HG02798 (cell line): ENCODE measurements at regions not wholly inside any gene's neighbourhood (a gene's known extent, or its start where the extent isn't known, plus 50 kb on each side); places are given as distances from the start of the nearest gene placed in this dataset.
A peak's percentile ranks its signal among the peaks of the same experiment; 100 is the strongest.

Experiments used
- ATAC-seq: cut with Tn5 transposase; IDR thresholded peaks from one replicate; pipeline ENCODE4 v1.9.1; 2021; ENCODE audit warnings: mild to moderate bottlenecking; ENCODE audit not compliant: unreplicated experiment, poor library complexity

GRCh38 chr18:55095584-55095983 lies 136.3 kb upstream of the CCDC68 start:
- no peak for ATAC-seq

- no peak for ATAC-seq
These were observed 134.5 kb upstream of the CCDC68 start for GRCh38 chr18:55093808-55094207.

DNA sequence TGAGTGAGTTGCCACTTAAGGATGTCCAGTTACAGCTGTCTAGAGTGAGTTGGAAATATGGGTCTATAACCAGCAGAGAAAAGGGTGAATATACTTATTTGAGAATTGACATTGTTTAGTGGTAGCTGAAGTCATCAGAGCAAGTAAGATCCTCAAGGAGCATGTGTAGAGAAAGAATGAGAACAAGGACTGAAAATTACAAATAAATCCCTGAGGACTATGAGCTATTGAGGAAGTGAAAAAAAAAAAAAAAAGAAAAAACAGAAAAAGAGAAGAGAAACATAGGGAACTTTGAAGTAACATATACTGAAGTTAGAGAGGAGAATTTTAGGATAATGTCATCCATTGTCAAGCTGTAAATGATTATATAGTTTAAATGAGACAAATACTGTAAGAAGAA lies 134.0 kb upstream of the CCDC68 start:
- no peak for ATAC-seq

- ATAC-seq = no peak
These were observed 132.9 kb upstream of the CCDC68 start for GRCh38 chr18:55092166-55092565.

DNA sequence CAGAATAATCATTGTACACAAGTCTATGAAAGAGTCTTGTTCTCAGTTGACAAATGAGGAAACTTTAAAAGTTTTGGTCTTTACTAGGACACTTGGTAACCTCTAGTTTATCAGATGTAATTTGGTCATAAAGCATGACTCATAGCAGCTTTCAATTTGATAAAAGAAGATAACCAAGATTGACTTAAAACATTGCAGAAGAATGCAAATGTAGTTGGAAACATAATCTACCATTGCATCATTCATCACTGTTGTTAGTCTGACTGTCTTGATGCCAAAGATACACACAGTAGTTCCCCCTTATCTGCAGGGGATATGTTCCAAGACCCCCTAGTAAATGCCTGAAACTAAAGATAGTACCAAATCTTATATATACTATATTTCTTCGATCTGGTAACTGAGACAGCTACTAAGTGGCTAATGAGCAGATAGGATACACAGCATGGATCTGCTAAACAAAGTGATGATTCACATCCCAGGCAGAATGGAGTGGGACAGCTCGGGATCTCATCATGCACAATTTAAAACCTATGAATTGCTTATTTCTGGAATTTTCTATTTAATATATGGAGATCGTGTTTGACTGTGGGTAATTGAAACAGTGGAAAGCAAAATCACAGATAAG lies 131.4 kb upstream of the CCDC68 start:
- no peak for ATAC-seq

- no peak for ATAC-seq
These were observed 130.3 kb upstream of the CCDC68 start for GRCh38 chr18:55089610-55090009.

DNA sequence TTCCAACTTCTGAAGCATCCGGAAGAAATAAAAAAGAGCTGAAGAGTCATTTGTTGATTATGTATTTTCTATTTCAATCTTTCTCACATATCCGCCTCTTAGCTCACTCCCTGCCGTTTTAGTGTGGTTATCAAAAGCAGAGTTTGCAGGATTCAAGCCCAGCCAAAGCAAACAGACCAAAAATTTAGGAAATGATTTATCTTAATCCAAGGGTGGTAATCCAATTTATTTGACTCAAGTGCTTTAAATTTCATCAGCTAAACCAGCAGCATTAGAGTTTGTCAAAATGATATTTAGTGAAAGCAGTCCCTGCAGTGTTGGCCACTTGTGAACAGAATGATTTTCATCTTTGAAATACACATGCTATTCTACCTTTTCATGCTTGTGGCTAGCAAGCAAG lies 129.3 kb upstream of the CCDC68 start:
- ATAC-seq = no peak

DNA sequence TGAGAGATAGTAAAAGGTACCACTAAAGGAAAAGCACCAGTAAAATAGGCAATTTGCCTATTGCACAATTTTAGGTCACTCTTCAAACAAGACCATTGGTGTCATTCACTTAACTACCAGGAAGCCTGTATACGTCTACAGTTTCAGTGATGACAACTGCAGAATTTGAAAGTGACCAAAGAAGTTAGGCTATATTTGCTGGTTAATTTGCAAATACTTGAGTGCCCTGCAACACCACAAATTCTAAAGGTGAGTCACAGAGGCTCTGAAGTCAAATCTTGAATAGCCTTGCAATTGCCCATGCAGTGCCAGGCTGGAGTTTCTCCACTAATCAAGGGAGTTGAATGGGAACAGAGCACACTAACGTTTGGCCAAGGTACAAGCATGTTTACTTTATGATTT lies 128.7 kb upstream of the CCDC68 start:
- ATAC-seq = peak; percentile 71

DNA sequence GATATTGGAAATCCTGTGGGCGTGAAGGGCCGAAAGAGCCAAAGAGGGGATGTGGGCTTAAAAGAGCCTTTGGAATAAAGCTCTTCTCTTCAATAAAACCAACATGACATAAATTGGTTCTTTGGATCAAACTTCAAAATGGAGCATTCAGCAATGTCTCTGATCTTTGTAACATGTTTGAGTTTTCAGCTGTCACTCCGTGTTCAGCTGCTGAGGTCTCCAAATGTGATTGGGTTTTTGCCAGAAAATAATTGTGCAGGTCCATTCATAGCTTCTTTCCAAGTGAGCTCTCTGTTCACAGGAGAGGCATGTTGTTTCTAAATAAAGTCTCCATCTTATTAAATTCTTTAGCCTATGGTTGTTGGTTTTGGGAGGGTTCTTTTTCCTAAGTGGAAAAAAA lies 127.6 kb upstream of the CCDC68 start:
- no peak for ATAC-seq

DNA sequence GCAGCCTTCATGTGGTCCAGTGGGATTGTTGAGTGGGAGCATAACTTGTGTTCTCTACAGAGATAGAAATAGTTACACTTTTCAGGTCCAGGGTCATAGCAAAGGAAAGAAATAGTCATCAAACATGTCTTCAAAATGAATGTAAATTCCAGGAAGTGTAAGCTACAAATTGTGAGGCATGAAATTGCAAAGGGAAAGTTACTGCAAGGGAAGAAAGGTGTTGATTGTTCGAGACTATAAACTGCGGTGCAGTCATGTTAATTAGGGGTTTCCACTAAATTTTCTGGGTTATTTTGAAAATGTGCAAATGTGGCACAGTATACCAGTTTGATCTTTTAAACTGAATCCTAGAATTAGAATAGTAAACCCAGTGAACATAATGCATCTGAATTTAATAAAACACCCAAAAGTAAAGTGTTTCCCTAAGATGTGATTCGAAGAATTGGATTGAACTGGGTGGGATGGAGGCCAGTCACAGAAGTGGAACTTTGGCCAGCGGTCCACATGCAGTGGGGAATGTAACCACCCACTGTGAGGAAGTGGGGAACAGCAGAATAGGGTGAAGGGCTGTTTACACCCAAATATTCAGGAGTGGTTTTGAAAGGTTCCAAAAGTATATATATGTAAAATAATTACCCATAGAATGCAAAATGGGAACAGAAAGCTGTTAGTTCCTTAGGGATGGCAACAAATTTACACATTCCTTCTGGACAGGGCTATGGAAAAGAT lies 126.5 kb upstream of the CCDC68 start:
- no peak for ATAC-seq

DNA sequence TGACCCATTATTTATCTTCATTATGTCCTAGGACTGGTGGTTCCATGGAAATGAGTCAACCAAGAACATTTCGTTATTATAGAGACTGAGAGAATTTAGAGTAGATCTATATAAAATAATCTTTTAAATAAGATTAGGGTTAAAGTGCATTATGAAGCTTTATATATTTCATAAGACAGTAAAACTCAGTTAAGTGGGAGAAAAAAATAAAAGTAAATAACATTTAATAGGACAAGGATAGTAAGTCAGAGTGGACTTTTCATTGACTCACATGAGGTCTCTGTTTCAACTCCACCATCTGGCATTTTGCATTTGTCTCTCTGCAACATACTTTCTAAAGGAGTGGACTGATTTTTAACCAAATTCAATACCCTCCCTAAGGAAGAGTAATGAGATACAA lies 125.3 kb upstream of the CCDC68 start:
- ATAC-seq = no peak

DNA sequence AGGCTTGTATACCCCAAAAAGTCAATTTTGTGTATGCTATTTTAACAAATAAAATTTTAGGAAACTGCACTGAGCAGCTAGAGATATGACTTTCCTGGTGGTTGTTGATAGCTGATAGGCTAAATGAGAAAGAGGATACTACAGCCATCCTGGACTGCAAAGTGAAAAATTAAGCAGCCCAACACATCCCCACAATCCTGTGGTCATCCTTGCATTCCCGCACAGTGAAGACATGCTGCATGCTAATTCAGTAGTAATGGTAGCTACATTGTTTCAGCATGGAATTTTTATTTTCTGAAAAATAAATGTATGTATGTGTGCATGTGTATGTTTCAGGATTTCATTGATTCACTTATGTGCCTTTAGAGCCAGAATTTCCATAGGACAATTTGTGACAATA lies 124.2 kb upstream of the CCDC68 start:
- no peak for ATAC-seq

GRCh38 chr18:55079481-55080355 lies 120.5 kb upstream of the CCDC68 start:
- ATAC-seq = no peak

DNA sequence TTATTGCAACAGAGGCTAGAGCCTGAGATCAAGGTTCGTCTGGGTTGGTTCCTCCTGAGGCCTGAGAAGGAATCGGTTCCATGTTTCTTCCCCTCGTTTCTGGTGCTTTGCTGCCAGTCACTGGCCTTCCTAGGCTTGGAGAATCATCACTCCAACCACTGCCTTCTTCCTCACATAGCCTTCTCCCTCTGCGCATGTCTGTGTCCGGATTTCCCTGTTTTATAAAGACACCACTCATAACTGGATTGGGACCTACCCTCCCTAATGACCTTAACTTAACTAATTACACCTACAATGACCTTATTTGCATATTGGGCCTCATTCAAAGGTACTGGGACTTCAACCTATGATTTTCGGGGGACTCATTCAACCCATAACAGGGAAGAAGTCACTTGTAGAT lies 119.8 kb upstream of the CCDC68 start:
- ATAC-seq = no peak

DNA sequence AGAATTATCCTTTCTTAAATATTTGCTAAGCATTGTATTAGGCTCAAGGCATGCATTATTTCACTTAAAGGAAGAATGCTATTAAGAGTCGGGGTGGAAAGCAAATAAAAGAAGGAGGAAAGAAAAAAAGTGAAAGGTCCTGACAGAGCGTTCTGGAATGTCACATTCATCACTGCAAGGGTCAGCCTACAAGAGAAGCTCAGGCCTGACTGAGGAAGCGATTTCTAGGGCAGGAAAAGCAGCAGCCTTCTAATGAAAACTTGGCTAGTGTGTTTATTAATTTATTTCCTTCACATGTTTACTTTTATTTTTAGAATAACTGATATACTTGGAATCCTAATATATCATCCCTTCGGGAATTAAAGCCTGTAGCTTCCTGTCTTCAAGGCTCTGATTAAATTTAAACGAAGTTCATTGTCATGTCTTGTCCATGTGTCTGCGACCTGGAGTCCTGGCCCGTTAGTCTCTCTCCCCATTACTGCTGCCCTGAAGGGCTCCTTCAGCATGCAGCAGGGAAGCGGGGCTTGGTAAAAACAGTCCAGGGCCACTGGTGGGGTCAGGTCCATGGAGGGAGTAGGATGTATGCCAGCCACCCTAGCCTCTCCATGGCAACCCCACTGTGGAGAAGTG lies 119.2 kb upstream of the CCDC68 start:
- ATAC-seq = no peak

GRCh38 chr18:55076643-55077218 lies 117.5 kb upstream of the CCDC68 start:
- ATAC-seq = no peak

- ATAC-seq = no peak
These were observed 114.6 kb upstream of the CCDC68 start for GRCh38 chr18:55073834-55074233.

DNA sequence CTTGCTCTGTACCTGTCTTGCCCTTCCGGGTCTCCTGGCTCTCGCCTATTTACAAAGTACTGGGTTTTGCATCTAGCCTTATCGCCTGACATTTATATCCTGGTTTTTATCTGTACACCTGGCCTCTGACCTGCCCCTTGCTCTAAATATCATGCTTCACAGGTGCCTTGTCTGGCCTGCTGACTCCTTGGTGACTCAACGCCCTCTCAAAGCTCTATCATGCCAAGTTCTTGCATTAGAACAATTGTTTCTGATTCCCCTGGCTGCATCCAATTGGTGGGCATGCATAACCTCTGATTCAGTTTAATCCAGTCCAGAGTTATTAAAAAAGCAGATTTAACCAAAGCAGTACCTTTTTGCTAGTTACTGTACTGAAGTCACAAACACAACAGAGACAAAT lies 113.9 kb upstream of the CCDC68 start:
- ATAC-seq = no peak

DNA sequence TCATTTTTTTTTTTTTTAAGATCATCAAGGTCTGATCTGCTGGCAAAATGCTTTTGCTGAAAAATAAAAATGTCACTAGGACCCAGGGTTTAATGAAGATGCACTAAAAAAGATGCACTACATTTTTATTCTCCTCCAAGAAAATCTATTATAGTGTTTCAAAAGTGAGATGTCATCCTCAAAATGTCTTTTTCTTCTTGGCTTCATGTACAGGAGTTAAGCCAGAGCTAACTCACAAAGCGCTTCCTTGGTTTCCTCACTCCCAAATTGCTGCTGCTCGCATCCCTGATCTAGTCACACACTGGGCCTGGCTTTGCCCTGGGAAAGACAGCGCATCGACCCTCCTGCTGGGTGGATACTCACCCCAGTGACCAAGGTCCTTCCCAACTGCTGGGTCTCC lies 113.4 kb upstream of the CCDC68 start:
- no peak for ATAC-seq

- ATAC-seq = no peak
These were observed 112.9 kb upstream of the CCDC68 start for GRCh38 chr18:55072181-55072580.

DNA sequence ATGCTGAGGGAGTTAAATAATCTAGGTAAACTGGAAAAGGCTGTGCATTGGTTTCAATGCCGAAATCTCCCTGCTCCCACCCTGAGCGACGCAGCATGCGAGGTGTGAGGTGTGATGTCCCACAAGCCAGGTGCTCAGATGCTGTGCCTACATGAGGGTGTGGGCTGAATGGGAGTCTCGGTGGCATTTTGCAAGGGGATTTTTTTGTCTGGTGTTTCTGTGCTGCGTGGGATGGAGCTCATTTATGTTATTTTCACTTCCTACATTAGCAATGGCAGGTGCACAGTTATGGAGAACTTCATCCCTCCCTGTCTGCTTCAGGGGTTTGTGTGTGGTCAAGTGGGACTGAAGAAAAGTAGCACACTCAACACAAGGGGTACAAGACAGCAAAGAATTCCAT lies 110.2 kb upstream of the CCDC68 start:
- peak; percentile 73 for ATAC-seq
